Mesodermal cell (in vitro differentiated cells): ENCODE measurements at regions not wholly inside any gene's neighbourhood (a gene's known extent, or its start where the extent isn't known, plus 50 kb on each side); places are given as distances from the start of the nearest gene placed in this dataset.

Experiments used
- H3K27ac ChIP-seq: 2 replicates; pipeline ENCODE4 v1.7.0; 2013; ENCODE audit warnings: mild to moderate bottlenecking, low read depth, low read length, moderate library complexity; ENCODE audit not compliant: severe bottlenecking
- H3K36me3 ChIP-seq: 2 replicates; pipeline ENCODE4 v1.7.1; 2013; ENCODE audit warnings: mild to moderate bottlenecking, low read length, moderate library complexity; ENCODE audit not compliant: control insufficient read depth, insufficient read depth
- H3K4me1 ChIP-seq: one replicate; pipeline ENCODE4 v1.7.1; 2013; ENCODE audit warnings: mild to moderate bottlenecking, low read length; ENCODE audit not compliant: insufficient read depth, control insufficient read depth, poor library complexity, severe bottlenecking
- H3K4me3 ChIP-seq: 2 replicates; pipeline ENCODE4 v1.7.0; 2013; ENCODE audit warnings: low read length, control low read depth, mild to moderate bottlenecking; ENCODE audit not compliant: insufficient read depth, poor library complexity, severe bottlenecking; ENCODE audit errors: extremely low read depth
- H3K9me3 ChIP-seq: 2 replicates; pipeline ENCODE4 v1.7.1; 2013; ENCODE audit warnings: mild to moderate bottlenecking, low read length, moderate library complexity; ENCODE audit not compliant: control insufficient read depth
- WGBS, 2 experiments: methylation state at CpG; one replicate each; pipeline ENCODE4 v1.1.5; 2013; ENCODE audit warnings: missing lambda C conversion rate in 2 of 2; ENCODE audit not compliant: insufficient coverage in 2 of 2; 5-methylcytosine and 5-hydroxymethylcytosine counted together

GRCh38 chr21:31566611-31567010, 92.9 kb upstream of the SOD1 start:
- no peaks in the 10 kb centered on the region for H3K36me3 ChIP-seq
- WGBS, 2 experiments, result 65% methylated on average over 6 of the region's 7 CpGs; no CpG with 5 or more reads in 1 of the 2 experiments
- H3K27ac ChIP-seq, result no peak overlapping the region
- peaks cover 4% of the 10 kb centered on the region for H3K4me1 ChIP-seq
- H3K4me3 ChIP-seq, result no peak overlapping the region
- H3K9me3 ChIP-seq, result no peaks in the 10 kb centered on the region

- no peak overlapping the region for H3K4me3 ChIP-seq
- peaks cover 4% of the 10 kb centered on the region for H3K4me1 ChIP-seq
- no peak overlapping the region for H3K27ac ChIP-seq
- H3K36me3 ChIP-seq, result no peaks in the 10 kb centered on the region
- H3K9me3 ChIP-seq, result no peaks in the 10 kb centered on the region
These were observed 93.4 kb upstream of the SOD1 start for GRCh38 chr21:31566064-31566463.

GRCh38 chr21:31564439-31564838, 95.1 kb upstream of the SOD1 start:
- 69 to 70% methylated on average over 7 to 9 of the region's 9 CpGs for WGBS, 2 experiments

GRCh38 chr21:31560479-31560878, 99.0 kb upstream of the SOD1 start:
- H3K36me3 ChIP-seq, result no peaks in the 10 kb centered on the region
- no peak overlapping the region for H3K4me3 ChIP-seq
- H3K4me1 ChIP-seq, result peaks cover 14% of the 10 kb centered on the region
- H3K27ac ChIP-seq, result no peak overlapping the region
- H3K9me3 ChIP-seq, result no peaks in the 10 kb centered on the region
- WGBS, 2 experiments, result 91 to 94% methylated on average over 6 of the region's 6 CpGs

More at GRCh38 chr21:31564439-31564838, 95.1 kb upstream of the SOD1 start:
- Histone ChIP-seq H3K36me3 (no peaks in the 10 kb centered on the region), H3K4me1 (peaks cover 6% of the 10 kb centered on the region), H3K27ac (no peak overlapping the region), H3K4me3 (no peak overlapping the region), H3K9me3 (no peaks in the 10 kb centered on the region)

GRCh38 chr21:31559368-31560119, 99.9 kb upstream of the SOD1 start:
- peak overlapping the region; percentile 88 for H3K27ac ChIP-seq
- H3K9me3 ChIP-seq, result no peaks in the 10 kb centered on the region
- H3K4me3 ChIP-seq, result peak overlapping the region; percentile 72
- no peaks in the 10 kb centered on the region for H3K36me3 ChIP-seq
- peaks cover 22% of the 10 kb centered on the region for H3K4me1 ChIP-seq
- WGBS, 2 experiments, result 4% methylated on average over 42 to 48 of the region's 54 CpGs

- H3K36me3 ChIP-seq, result no peaks in the 10 kb centered on the region
- H3K4me1 ChIP-seq, result peaks cover 24% of the 10 kb centered on the region
- no peaks in the 10 kb centered on the region for H3K9me3 ChIP-seq
- peak overlapping the region; percentile 88 for H3K27ac ChIP-seq
- peak overlapping the region; percentile 72 for H3K4me3 ChIP-seq
- 0 to 1% methylated on average over 55 to 58 of the region's 59 CpGs for WGBS, 2 experiments
These were observed 100.5 kb upstream of the SOD1 start for GRCh38 chr21:31558962-31559367.

GRCh38 chr21:31558189-31558961, 101.1 kb upstream of the SOD1 start:
- no peaks in the 10 kb centered on the region for H3K9me3 ChIP-seq
- WGBS, 2 experiments, result 0 to 1% methylated on average over 72 to 85 of the region's 91 CpGs
- H3K4me3 ChIP-seq, result peak overlapping the region; percentile 72
- H3K27ac ChIP-seq, result peak overlapping the region; percentile 23
- H3K36me3 ChIP-seq, result no peaks in the 10 kb centered on the region
- peaks cover 30% of the 10 kb centered on the region for H3K4me1 ChIP-seq

GRCh38 chr21:31557421-31558188, 101.9 kb upstream of the SOD1 start:
- WGBS, 2 experiments, result 2 to 3% methylated on average over 59 to 68 of the region's 76 CpGs
- Histone ChIP-seq H3K36me3 (no peaks in the 10 kb centered on the region), H3K27ac (peak overlapping the region; percentile 16), H3K4me3 (peak overlapping the region; percentile 72), H3K9me3 (no peaks in the 10 kb centered on the region), H3K4me1 (peaks cover 30% of the 10 kb centered on the region)

GRCh38 chr21:31556662-31557061, 102.8 kb upstream of the SOD1 start:
- no peaks in the 10 kb centered on the region for H3K36me3 ChIP-seq
- peaks cover 30% of the 10 kb centered on the region for H3K4me1 ChIP-seq
- H3K4me3 ChIP-seq, result peak overlapping the region; percentile 72
- no peaks in the 10 kb centered on the region for H3K9me3 ChIP-seq
- H3K27ac ChIP-seq, result peak overlapping the region; percentile 93
- 17 to 34% methylated on average over 3 of the region's 3 CpGs for WGBS, 2 experiments

GRCh38 chr21:31555741-31556191, 103.7 kb upstream of the SOD1 start:
- Histone ChIP-seq H3K27ac (peak overlapping the region; percentile 93), H3K9me3 (no peaks in the 10 kb centered on the region)

More at GRCh38 chr21:31555741-31556191, 103.7 kb upstream of the SOD1 start:
- H3K36me3 ChIP-seq, result no peaks in the 10 kb centered on the region
- no peak overlapping the region for H3K4me3 ChIP-seq
- peaks cover 30% of the 10 kb centered on the region for H3K4me1 ChIP-seq
- WGBS, 2 experiments, result 3% methylated on average over 5 to 6 of the region's 9 CpGs
